HG03025 (cell line): ENCODE measurements at regions not wholly inside any gene's neighbourhood (a gene's known extent, or its start where the extent isn't known, plus 50 kb on each side); places are given as distances from the start of the nearest gene placed in this dataset.

ENCODE experiments used
- ATAC-seq: cut with Tn5 transposase; IDR thresholded peaks from one replicate; pipeline ENCODE4 v1.9.1; 2021; ENCODE audit warnings: mild to moderate bottlenecking, moderate library complexity; ENCODE audit not compliant: unreplicated experiment, low FRiP score

DNA sequence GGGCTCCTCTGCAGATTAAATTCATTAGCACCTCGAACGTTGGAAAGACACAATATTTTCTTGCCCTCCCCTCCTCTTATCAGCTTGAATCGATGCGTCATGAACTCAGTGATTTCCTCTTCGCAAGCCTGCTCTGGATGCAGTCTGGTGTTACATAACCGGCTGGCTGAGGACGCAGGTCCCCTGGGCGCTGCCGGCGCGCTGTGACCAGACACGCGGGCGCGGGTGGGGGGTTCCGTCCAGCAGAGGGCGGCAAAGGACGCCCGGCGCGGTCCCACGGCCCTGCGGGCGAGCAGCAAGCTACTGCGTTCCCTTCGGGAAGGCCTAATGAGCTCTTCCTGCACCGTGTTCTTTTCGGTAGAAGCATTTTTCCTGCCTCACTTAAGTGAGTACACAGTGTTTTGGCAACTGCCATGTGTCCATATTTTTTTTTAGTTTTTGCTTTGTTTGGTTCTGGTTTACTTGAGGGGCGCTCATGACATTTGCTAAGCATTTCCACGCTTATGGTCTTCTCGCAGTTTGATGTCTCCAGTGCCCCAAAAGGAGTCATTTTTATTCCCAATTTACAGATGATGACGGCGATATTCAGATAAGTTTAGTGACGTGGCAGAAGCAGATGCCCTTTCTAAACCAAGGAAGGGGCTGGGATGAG lies 112.2 kb upstream of the MBNL2 start:
- peak; percentile 90 for ATAC-seq

DNA sequence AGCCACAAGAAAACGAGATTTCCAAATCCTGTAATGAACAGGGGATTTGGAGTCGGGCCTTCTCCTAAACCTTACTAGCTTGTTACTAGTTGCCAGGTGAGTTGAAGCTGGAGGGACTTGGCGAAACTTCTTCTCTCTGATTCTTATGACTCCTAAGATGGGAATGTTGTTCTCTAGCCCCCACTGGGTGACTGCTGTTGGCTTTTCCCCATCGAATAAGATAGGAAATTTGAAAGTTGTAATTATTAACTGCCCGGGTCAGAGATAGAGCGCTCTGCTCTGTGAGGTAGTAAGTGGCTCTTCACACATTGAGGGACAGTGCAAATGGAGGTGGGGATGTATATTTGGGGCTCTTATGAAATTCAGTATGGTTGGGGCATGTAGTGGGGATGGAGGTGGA lies 111.2 kb upstream of the MBNL2 start:
- no peak for ATAC-seq

DNA sequence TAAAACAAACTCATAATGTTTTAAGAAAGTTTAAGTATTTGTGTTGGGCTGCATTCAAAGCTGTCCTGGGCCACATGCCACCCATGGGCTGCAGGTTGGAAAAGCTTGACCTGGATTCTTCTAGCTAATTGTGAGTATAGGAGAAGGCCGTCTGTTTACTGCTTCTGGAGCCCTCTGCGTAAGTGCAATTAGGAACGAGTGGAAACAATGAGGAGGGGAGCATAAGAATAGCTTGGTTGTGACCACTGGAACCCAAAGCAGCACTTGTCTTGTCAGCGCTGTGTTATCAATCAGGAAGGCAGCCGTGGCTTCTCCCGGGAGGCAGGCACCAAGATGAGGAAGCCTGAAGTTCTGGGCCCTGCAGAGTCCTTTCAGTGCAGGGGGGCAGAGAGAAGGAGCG lies 110.4 kb upstream of the MBNL2 start:
- no peak for ATAC-seq

- no peak for ATAC-seq
Observed at GRCh38 chr13:97112446-97113152, 109.5 kb upstream of the MBNL2 start.

DNA sequence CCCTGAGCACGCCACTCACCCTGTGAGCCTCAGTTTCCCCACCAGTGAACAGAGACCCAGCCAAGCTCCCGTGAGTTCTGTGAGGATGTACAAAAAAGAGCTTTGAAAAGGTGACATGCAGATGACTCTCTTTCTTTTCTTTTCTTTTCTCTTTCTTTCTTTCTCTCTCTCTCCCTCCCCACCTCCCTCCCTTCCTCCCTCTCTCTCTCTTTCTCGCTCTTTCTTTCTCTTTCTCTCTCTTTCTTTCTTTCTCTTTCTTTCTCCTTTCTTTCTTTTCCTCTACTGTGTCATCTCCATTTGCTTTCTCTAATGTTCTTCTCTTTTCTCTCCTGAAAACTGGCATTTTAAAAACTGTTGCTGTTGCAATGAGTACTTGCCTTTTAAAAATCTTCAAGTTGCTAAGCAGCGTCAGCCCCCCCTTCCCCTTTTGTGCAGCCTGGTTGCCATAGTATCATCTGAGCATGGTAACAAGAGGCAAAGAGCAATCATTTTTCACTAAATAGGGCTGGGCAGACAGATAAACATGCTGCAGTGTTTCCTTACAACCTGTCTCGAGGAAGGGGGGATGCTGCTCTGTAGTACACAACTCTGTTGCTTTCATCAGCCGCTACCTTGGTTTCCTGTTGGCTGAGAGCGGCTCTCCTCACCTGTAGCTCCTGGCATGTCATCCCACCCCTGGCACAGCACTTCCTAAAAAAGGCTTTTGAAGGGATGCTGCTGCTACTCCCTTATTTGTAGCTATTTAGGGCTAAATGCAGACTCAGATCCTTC lies 108.7 kb upstream of the MBNL2 start:
- ATAC-seq: no peak

DNA sequence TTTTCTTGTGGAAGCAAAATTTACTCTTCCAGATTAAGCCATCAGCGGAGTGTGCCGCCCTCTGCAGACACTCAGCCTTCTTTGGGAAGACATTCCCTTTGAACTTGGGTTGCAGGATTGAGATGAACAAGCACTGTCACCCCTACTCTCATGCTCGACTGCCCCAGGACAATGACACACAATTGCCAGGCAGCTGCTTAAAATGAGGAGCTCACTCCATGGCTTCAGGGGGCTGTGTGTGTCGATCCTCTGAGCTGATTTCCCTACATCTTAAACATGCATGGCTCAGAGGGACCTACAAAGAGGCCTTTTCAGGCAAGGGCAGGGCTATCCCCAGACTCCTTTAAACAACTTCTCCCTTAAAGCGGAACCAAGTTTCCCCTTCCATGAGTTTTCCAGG lies 107.5 kb upstream of the MBNL2 start:
- ATAC-seq: no peak

- no peak for ATAC-seq
Observed at GRCh38 chr13:97116754-97117153, 105.4 kb upstream of the MBNL2 start.

DNA sequence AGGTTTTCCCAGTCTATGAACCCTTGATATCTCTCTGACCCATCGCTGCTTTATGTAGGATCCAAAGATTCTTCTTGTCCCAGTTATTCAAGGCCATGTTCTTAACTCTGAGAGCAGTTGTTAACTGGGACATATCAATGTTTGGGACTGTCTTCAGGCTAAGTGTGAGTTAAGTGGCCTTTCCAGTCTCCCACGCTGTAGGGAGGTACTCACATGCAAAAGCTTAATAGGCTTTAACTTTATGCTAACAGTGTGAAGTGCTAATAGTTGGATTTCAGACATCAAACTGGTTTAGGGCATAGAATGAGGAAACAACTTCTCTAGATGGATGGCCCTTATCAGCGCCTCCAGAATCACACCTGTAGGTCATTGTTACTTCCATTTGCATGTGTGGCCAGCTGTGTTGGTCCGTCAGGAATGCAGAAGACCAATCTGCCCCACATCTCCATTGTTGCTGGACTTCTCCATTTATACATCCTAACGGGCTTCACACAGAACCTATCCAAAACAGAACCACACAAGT lies 104.7 kb upstream of the MBNL2 start:
- ATAC-seq: no peak

DNA sequence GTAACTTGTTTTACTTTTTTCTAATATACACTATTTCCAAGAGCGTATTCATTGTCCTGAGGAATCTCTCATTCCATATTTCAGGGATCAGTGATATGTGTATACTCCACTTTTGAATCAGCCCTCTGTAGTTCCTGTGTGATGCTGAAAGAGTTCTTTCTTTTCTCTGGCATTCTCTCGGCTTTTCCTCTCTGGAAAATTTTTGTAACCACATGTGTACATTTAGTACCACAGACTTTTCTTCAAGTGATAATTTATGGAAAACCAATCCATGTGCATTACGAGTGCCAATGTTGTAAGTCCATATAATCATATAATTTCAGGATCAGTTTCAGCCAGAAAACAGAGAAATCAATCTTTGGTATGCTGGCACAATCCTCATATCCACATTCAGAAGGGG lies 102.2 kb upstream of the MBNL2 start:
- ATAC-seq: no peak

GRCh38 chr13:97120346-97120745 lies 101.8 kb upstream of the MBNL2 start:
- no peak for ATAC-seq

DNA sequence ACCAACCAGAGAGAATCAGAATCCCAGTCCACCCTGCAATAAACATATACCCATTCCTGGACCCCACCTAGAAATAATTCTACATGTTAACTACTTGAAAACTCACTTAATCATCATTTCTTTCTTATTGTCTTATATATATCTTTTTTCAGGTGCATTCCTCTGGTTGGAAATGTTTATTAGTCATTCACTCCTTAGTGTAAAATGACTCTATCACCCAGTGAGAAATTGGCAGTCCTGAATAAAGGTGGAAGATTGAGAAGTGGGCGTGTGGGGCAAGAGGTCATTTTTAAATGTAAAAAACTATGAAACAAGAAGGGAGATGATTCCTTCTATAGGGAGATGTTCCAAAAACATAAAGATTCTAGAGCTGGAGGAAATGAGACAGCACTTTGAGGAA lies 101.2 kb upstream of the MBNL2 start:
- ATAC-seq: no peak

GRCh38 chr13:97121894-97122293 lies 100.2 kb upstream of the MBNL2 start:
- ATAC-seq: no peak

- ATAC-seq: no peak
Observed at GRCh38 chr13:97122381-97122996, 99.6 kb upstream of the MBNL2 start.

- ATAC-seq: no peak
Observed at GRCh38 chr13:97124206-97124605, 97.9 kb upstream of the MBNL2 start.

- peak; percentile 35 for ATAC-seq
Observed at GRCh38 chr13:97124915-97125809, 97.0 kb upstream of the MBNL2 start.

DNA sequence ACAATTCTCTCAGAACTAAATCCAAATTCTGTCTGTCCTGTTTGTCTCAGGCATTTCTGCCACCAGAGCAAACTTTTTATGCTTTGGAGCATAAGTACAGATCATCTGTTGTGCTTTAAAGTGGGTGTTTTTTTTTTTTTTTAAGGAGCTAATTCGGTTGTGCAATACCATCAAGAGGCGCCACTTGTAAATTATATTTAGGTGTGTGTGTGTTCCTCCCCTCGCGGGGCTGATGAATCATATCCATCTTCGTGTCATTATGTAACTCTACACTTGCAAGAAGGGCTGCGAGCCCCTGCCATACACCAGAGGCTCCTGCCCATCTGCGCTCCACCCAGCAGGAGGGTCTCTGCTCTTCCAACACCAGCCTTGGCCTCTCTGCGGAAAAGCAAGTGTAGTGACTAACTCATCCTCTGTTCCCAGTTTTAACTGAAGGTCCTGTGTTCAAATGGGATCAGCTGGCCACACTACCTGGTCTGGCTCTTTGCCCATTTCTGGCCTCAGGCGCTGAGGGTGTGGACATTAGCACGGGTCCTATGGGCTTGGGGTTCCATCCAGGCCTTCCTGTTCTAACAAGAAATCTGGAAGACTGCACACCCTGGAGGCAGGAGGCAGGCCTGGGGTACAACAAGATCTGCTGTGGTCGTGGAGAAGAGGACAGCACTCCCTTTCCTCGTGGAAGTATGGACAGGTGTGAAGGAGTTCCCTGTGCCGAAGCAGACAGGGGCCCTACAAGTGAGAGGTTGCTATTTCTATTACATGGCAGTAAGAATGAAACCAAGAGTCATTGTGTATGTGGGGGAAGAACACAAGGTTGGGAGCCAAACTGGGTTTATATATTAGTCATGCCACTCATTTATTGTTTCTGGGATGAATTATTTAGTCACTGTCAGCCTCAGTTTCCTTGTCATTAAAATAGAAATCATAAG lies 96.1 kb upstream of the MBNL2 start:
- ATAC-seq: peak; percentile 92

GRCh38 chr13:97127842-97128241 lies 94.3 kb upstream of the MBNL2 start:
- no peak for ATAC-seq

DNA sequence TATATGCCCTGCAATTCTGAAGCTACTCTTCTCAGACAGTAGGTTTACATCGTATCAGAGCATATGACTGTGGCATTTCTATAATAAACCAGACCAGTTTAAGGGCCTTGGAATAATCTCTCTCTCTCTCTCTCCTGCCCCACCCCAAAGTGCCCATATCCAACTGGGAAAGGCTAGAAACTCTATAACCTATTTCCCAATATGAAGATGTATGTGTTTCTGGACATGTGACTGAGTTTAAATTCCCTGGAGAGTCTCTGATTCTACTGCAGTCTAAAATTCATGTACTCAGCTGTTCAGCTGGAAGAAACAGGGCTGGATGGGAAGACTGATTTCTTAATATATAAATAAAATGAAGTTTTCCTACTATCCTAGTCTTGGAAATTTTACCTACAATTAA lies 91.9 kb upstream of the MBNL2 start:
- ATAC-seq: no peak

DNA sequence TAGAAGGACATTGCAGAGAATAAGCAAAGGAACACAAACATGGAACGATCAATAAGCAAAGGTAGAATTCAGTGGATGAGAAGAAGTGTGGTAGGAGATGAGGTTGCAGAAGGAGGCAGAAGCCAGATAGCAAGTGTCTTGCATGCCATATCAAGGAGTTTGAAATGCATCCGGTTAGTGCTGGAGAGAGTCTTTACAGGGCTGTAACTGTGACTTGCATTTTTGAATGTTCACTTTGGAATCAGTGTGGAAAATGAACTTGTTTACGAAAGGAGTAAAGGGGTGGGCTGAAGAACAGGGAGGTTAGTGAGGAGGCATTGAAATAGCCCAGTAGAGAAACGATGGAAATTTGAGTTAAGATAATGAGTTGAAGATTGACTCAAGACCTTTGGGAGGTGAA lies 90.7 kb upstream of the MBNL2 start:
- no peak for ATAC-seq
